Natural killer cell treated with Interleukin-12 subunit alpha and Interleukin-12 subunit beta and Interleukin-15 and Interleukin-18, amount 100 ng/mL, for 72 hours (primary cell): ENCODE measurements at regions not wholly inside any gene's neighbourhood (a gene's known extent, or its start where the extent isn't known, plus 50 kb on each side); places are given as distances from the start of the nearest gene placed in this dataset.

Source experiments
- ATAC-seq, 2 donors: fragments of 150-1000 bp; cut with Tn5 transposase in 1 of 2; sonication (Bioruptor Pico), chemical (Tn5 transposase) in 1 of 2; 2 replicates each; pipeline ENCODE4 v1.10.0; 2021
- DNase-seq: peaks from one replicate; pipeline ENCODE4 v3.0.0; 2022; ENCODE audit warnings: low spot score
- H3K27ac Mint-ChIP-seq, 2 donors: 1 replicate in 1 of 2; 2 replicates in 1 of 2; pipeline ENCODE4 v1.8.0; 2022; ENCODE audit warnings: mixed read lengths in 2 of 2, mild to moderate bottlenecking in 1 of 2, moderate library complexity in 1 of 2
- H3K27me3 Mint-ChIP-seq, 2 donors: 1 replicate in 1 of 2; 2 replicates in 1 of 2; pipeline ENCODE4 v1.8.0; 2022; ENCODE audit warnings: mixed read lengths in 2 of 2
- H3K36me3 Mint-ChIP-seq: one replicate; pipeline ENCODE4 v1.8.0; 2022; ENCODE audit warnings: mixed read lengths
- H3K4me1 Mint-ChIP-seq, 2 donors: 1 replicate in 1 of 2; 2 replicates in 1 of 2; pipeline ENCODE4 v1.8.0; 2022; ENCODE audit warnings: low read depth in 2 of 2, mixed read lengths in 2 of 2, mild to moderate bottlenecking in 1 of 2
- H3K4me3 Mint-ChIP-seq: one replicate; pipeline ENCODE4 v1.8.0; 2022; ENCODE audit warnings: mixed read lengths
- H3K9me3 Mint-ChIP-seq: 2 replicates; pipeline ENCODE4 v1.8.0; 2022; ENCODE audit warnings: mixed read lengths

GRCh38 chr15:97317163-97317562 is 643.3 kb upstream of the ARRDC4 start:
- H3K27me3 Mint-ChIP-seq = no peaks in the 10 kb centered on the region
- H3K4me1 Mint-ChIP-seq = no peaks in the 10 kb centered on the region
- H3K27ac Mint-ChIP-seq = no peak overlapping the region
- H3K36me3 Mint-ChIP-seq = no peaks in the 10 kb centered on the region
- ATAC-seq (no peak), DNase-seq (no peak)
- H3K4me3 Mint-ChIP-seq = no peak overlapping the region
- H3K9me3 Mint-ChIP-seq = peaks cover 11% of the 10 kb centered on the region

GRCh38 chr15:97319291-97319690 is 641.2 kb upstream of the ARRDC4 start:
- Mint-ChIP-seq H3K4me3 (no peak overlapping the region), H3K36me3 (no peaks in the 10 kb centered on the region), H3K4me1 (no peaks in the 10 kb centered on the region), H3K27ac (no peak overlapping the region), H3K9me3 (peaks cover 15% of the 10 kb centered on the region), H3K27me3 (no peaks in the 10 kb centered on the region)
- ATAC-seq (no peak), DNase-seq (no peak)

- Mint-ChIP-seq H3K27me3 (no peaks in the 10 kb centered on the region), H3K36me3 (no peaks in the 10 kb centered on the region), H3K27ac (no peak overlapping the region)
Observed at GRCh38 chr15:97346221-97346620, 614.3 kb upstream of the ARRDC4 start.

GRCh38 chr15:97350813-97351212 is 609.7 kb upstream of the ARRDC4 start:
- DNase-seq (no peak), ATAC-seq (no peak)
- Mint-ChIP-seq H3K27ac (no peak overlapping the region), H3K36me3 (no peaks in the 10 kb centered on the region), H3K4me1 (no peaks in the 10 kb centered on the region), H3K9me3 (peaks cover 10% of the 10 kb centered on the region), H3K27me3 (no peaks in the 10 kb centered on the region), H3K4me3 (no peak overlapping the region)

More at GRCh38 chr15:97346221-97346620, 614.3 kb upstream of the ARRDC4 start:
- Mint-ChIP-seq H3K4me1 (no peaks in the 10 kb centered on the region), H3K4me3 (no peak overlapping the region), H3K9me3 (peaks cover 8% of the 10 kb centered on the region)
- ATAC-seq (no peak), DNase-seq (no peak)

GRCh38 chr15:97383516-97383915 is 577.0 kb upstream of the ARRDC4 start:
- no peak for DNase-seq
- H3K27ac Mint-ChIP-seq = no peak overlapping the region
- H3K4me1 Mint-ChIP-seq = no peaks in the 10 kb centered on the region
- peaks cover 9% of the 10 kb centered on the region for H3K9me3 Mint-ChIP-seq
- no peak for ATAC-seq
- H3K27me3 Mint-ChIP-seq = no peaks in the 10 kb centered on the region
- no peaks in the 10 kb centered on the region for H3K36me3 Mint-ChIP-seq
- no peak overlapping the region for H3K4me3 Mint-ChIP-seq

- Mint-ChIP-seq H3K36me3 (no peaks in the 10 kb centered on the region), H3K4me1 (no peaks in the 10 kb centered on the region), H3K9me3 (peaks cover 8% of the 10 kb centered on the region), H3K4me3 (no peak overlapping the region), H3K27me3 (no peaks in the 10 kb centered on the region), H3K27ac (no peak overlapping the region)
- DNase-seq = no peak
- no peak for ATAC-seq
Observed at GRCh38 chr15:97386940-97387339, 573.6 kb upstream of the ARRDC4 start.

- ATAC-seq (peak in 1 of 2 donors; percentile 32), DNase-seq (no peak)
- Mint-ChIP-seq H3K27ac (no peak overlapping the region), H3K36me3 (no peaks in the 10 kb centered on the region), H3K4me1 (no peaks in the 10 kb centered on the region), H3K27me3 (no peaks in the 10 kb centered on the region), H3K9me3 (peaks cover 7% of the 10 kb centered on the region), H3K4me3 (no peak overlapping the region)
Observed at GRCh38 chr15:97401195-97401594, 559.3 kb upstream of the ARRDC4 start.

- Mint-ChIP-seq H3K9me3 (peaks cover 10% of the 10 kb centered on the region), H3K27me3 (no peaks in the 10 kb centered on the region), H3K27ac (no peak overlapping the region), H3K4me3 (no peak overlapping the region), H3K36me3 (no peaks in the 10 kb centered on the region), H3K4me1 (no peaks in the 10 kb centered on the region)
- DNase-seq = no peak
- ATAC-seq = no peak
Observed at GRCh38 chr15:97401970-97402369, 558.5 kb upstream of the ARRDC4 start.

- no peak for ATAC-seq
- Mint-ChIP-seq H3K36me3 (no peaks in the 10 kb centered on the region), H3K27me3 (no peaks in the 10 kb centered on the region), H3K27ac (no peak overlapping the region), H3K4me3 (no peak overlapping the region), H3K9me3 (peaks cover 10% of the 10 kb centered on the region), H3K4me1 (no peaks in the 10 kb centered on the region)
- no peak for DNase-seq
Observed at GRCh38 chr15:97406841-97407240, 553.7 kb upstream of the ARRDC4 start.

GRCh38 chr15:97410897-97411575 is 549.5 kb upstream of the ARRDC4 start:
- Mint-ChIP-seq H3K27ac (no peak overlapping the region), H3K27me3 (no peaks in the 10 kb centered on the region), H3K4me1 (no peaks in the 10 kb centered on the region), H3K4me3 (no peak overlapping the region), H3K9me3 (peaks cover 4% of the 10 kb centered on the region), H3K36me3 (no peaks in the 10 kb centered on the region)
- ATAC-seq (no peak), DNase-seq (no peak)

GRCh38 chr15:97420130-97420529 is 540.4 kb upstream of the ARRDC4 start:
- ATAC-seq = no peak

GRCh38 chr15:97425596-97425995 is 534.9 kb upstream of the ARRDC4 start:
- no peak overlapping the region for H3K27ac Mint-ChIP-seq
- H3K4me3 Mint-ChIP-seq = no peak overlapping the region
- DNase-seq (no peak), ATAC-seq (no peak)
- peaks cover 1% of the 10 kb centered on the region for H3K36me3 Mint-ChIP-seq
- H3K4me1 Mint-ChIP-seq = no peaks in the 10 kb centered on the region
- H3K27me3 Mint-ChIP-seq = no peaks in the 10 kb centered on the region
- peaks cover 8% of the 10 kb centered on the region for H3K9me3 Mint-ChIP-seq

More at GRCh38 chr15:97420130-97420529, 540.4 kb upstream of the ARRDC4 start:
- no peak overlapping the region for H3K4me3 Mint-ChIP-seq
- peaks cover 6% of the 10 kb centered on the region for H3K36me3 Mint-ChIP-seq
- H3K27ac Mint-ChIP-seq = no peak overlapping the region
- H3K9me3 Mint-ChIP-seq = peaks cover 13% of the 10 kb centered on the region
- no peak for DNase-seq
- no peaks in the 10 kb centered on the region for H3K27me3 Mint-ChIP-seq
- H3K4me1 Mint-ChIP-seq = no peaks in the 10 kb centered on the region

- no peak for DNase-seq
- peaks cover 11% of the 10 kb centered on the region for H3K9me3 Mint-ChIP-seq
- no peaks in the 10 kb centered on the region for H3K4me1 Mint-ChIP-seq
- H3K27me3 Mint-ChIP-seq = no peaks in the 10 kb centered on the region
- no peak for ATAC-seq
- H3K4me3 Mint-ChIP-seq = no peak overlapping the region
- no peak overlapping the region for H3K27ac Mint-ChIP-seq
- no peaks in the 10 kb centered on the region for H3K36me3 Mint-ChIP-seq
Observed at GRCh38 chr15:97443101-97443500, 517.4 kb upstream of the ARRDC4 start.

GRCh38 chr15:97446138-97446537 is 514.4 kb upstream of the ARRDC4 start:
- no peak overlapping the region for H3K27ac Mint-ChIP-seq
- DNase-seq = no peak
- no peaks in the 10 kb centered on the region for H3K4me1 Mint-ChIP-seq
- H3K27me3 Mint-ChIP-seq = no peaks in the 10 kb centered on the region
- no peak overlapping the region for H3K4me3 Mint-ChIP-seq
- H3K9me3 Mint-ChIP-seq = peaks cover 10% of the 10 kb centered on the region
- ATAC-seq = no peak
- H3K36me3 Mint-ChIP-seq = no peaks in the 10 kb centered on the region
